Suprapubic skin (tissue), 3 donors: ENCODE measurements at regions not wholly inside any gene's neighbourhood (a gene's known extent, or its start where the extent isn't known, plus 50 kb on each side); places are given as distances from the start of the nearest gene placed in this dataset.

Experiments used
- CTCF ChIP-seq, 2 donors: fragments of 200-600 bp in 1 of 2; fragments of 450-650 bp in 1 of 2; sonication (generic) in 1 of 2; IDR thresholded peaks; one replicate each; pipeline ENCODE4 v1.5.1; 2016 to 2019; ENCODE audit warnings: antibody characterized with exemption in 2 of 2, mild to moderate bottlenecking in 1 of 2, moderate library complexity in 1 of 2
- POLR2AphosphoS5 ChIP-seq, 3 donors: sonication (generic); formaldehyde crosslinking; IDR thresholded peaks; one replicate each; pipeline ENCODE4 v1.6.1; 2017; ENCODE audit warnings: antibody characterized with exemption in 3 of 3

GRCh38 chr9:106296426-106296825 is 566.5 kb upstream of the ZNF462 start:
- TF ChIP-seq POLR2AphosphoS5 (IDR thresholded peaks at IDR 0.05) (no peak), CTCF (IDR thresholded peaks at IDR 0.05) (no peak)
